ENCODE measurements at regions not wholly inside any gene's neighbourhood (a gene's known extent, or its start where the extent isn't known, plus 50 kb on each side); places are given as distances from the start of the nearest gene placed in this dataset.

GRCh38 chr16:35492225-35492624, 2032.8 kb downstream of the TP53TG3F start:
- Histone ChIP-seq H3K36me3 (ENCODE audit: insufficient read depth, low read length) (no peaks in the 10 kb centered on the region), H3K9me3 (ENCODE audit: low read depth, low read length) (no peaks in the 10 kb centered on the region), H3K4me1 (ENCODE audit: insufficient read depth, low read length) (no peaks in the 10 kb centered on the region), H2AFZ (ENCODE audit: low read length) (no peak overlapping the region), H3K79me2 (ENCODE audit: insufficient read depth, low read length) (no peaks in the 10 kb centered on the region), H3K4me2 (ENCODE audit: insufficient read depth, low read length) (no peak overlapping the region), H3K4me3 (ENCODE audit: insufficient read depth, low read length) (no peak overlapping the region), H4K20me1 (ENCODE audit: insufficient read depth, low read length) (no peaks in the 10 kb centered on the region), H3K27ac (ENCODE audit: low read depth, low read length) (no peak overlapping the region), H3K27me3 (ENCODE audit: insufficient read depth, low read length) (no peaks in the 10 kb centered on the region)
- DNase-seq (ENCODE audit: insufficient read length, low spot score, missing footprints): no peak
- TF ChIP-seq CTCF (IDR thresholded peaks at IDR 0.05; ENCODE audit: extremely low read depth, low read depth, low read length): no peak

GRCh38 chr16:35497399-35497798, 2038.0 kb downstream of the TP53TG3F start:
- Histone ChIP-seq H3K27me3 (ENCODE audit: insufficient read depth, low read length) (no peaks in the 10 kb centered on the region), H3K9me3 (ENCODE audit: low read depth, low read length) (peaks cover 3% of the 10 kb centered on the region), H3K4me1 (ENCODE audit: insufficient read depth, low read length) (no peaks in the 10 kb centered on the region), H3K4me2 (ENCODE audit: insufficient read depth, low read length) (no peak overlapping the region), H4K20me1 (ENCODE audit: insufficient read depth, low read length) (no peaks in the 10 kb centered on the region), H3K36me3 (ENCODE audit: insufficient read depth, low read length) (no peaks in the 10 kb centered on the region), H3K27ac (ENCODE audit: low read depth, low read length) (no peak overlapping the region), H3K4me3 (ENCODE audit: insufficient read depth, low read length) (no peak overlapping the region), H3K79me2 (ENCODE audit: insufficient read depth, low read length) (no peaks in the 10 kb centered on the region), H2AFZ (ENCODE audit: low read length) (no peak overlapping the region)
- no peak for DNase-seq (ENCODE audit: insufficient read length, low spot score, missing footprints)
- TF ChIP-seq CTCF (IDR thresholded peaks at IDR 0.05; ENCODE audit: extremely low read depth, low read depth, low read length): no peak

- no peak overlapping the region for H2AFZ ChIP-seq (ENCODE audit: low read length)
- DNase-seq (ENCODE audit: insufficient read length, low spot score, missing footprints): no peak
- no peaks in the 10 kb centered on the region for H3K4me1 ChIP-seq (ENCODE audit: insufficient read depth, low read length)
- H3K79me2 ChIP-seq (ENCODE audit: insufficient read depth, low read length): no peaks in the 10 kb centered on the region
- no peaks in the 10 kb centered on the region for H3K27me3 ChIP-seq (ENCODE audit: insufficient read depth, low read length)
- H3K4me2 ChIP-seq (ENCODE audit: insufficient read depth, low read length): no peak overlapping the region
- TF ChIP-seq CTCF (IDR thresholded peaks at IDR 0.05; ENCODE audit: extremely low read depth, low read depth, low read length): no peak
- no peak overlapping the region for H3K27ac ChIP-seq (ENCODE audit: low read depth, low read length)
- no peak overlapping the region for H3K4me3 ChIP-seq (ENCODE audit: insufficient read depth, low read length)
- no peaks in the 10 kb centered on the region for H3K36me3 ChIP-seq (ENCODE audit: insufficient read depth, low read length)
- H3K9me3 ChIP-seq (ENCODE audit: low read depth, low read length): peaks cover 2% of the 10 kb centered on the region
- no peaks in the 10 kb centered on the region for H4K20me1 ChIP-seq (ENCODE audit: insufficient read depth, low read length)
Observed at GRCh38 chr16:35506018-35506897, 2046.8 kb downstream of the TP53TG3F start.

- Histone ChIP-seq H3K4me1 (ENCODE audit: insufficient read depth, low read length) (no peaks in the 10 kb centered on the region), H3K4me2 (ENCODE audit: insufficient read depth, low read length) (no peak overlapping the region), H3K79me2 (ENCODE audit: insufficient read depth, low read length) (no peaks in the 10 kb centered on the region), H3K27ac (ENCODE audit: low read depth, low read length) (no peak overlapping the region), H3K36me3 (ENCODE audit: insufficient read depth, low read length) (no peaks in the 10 kb centered on the region), H3K4me3 (ENCODE audit: insufficient read depth, low read length) (no peak overlapping the region), H4K20me1 (ENCODE audit: insufficient read depth, low read length) (no peaks in the 10 kb centered on the region), H3K27me3 (ENCODE audit: insufficient read depth, low read length) (no peaks in the 10 kb centered on the region), H3K9me3 (ENCODE audit: low read depth, low read length) (peaks cover 2% of the 10 kb centered on the region), H2AFZ (ENCODE audit: low read length) (no peak overlapping the region)
- TF ChIP-seq CTCF (IDR thresholded peaks at IDR 0.05; ENCODE audit: extremely low read depth, low read depth, low read length): no peak
- DNase-seq (ENCODE audit: insufficient read length, low spot score, missing footprints): no peak
Observed at GRCh38 chr16:35506898-35507194, 2047.4 kb downstream of the TP53TG3F start.

Measured in osteoblast (primary cell).